Gastroesophageal sphincter (tissue), 3 donors: ENCODE measurements at regions not wholly inside any gene's neighbourhood (a gene's known extent, or its start where the extent isn't known, plus 50 kb on each side); places are given as distances from the start of the nearest gene placed in this dataset.

ENCODE experiments used
- CTCF ChIP-seq, 4 experiments: fragments of 200-600 bp in 2 of 4; fragments of 450-650 bp in 2 of 4; sonication (generic) in 1 of 4; IDR thresholded peaks; one replicate each; pipeline ENCODE4 v1.5.1; 2017 to 2019; ENCODE audit warnings: antibody characterized with exemption in 4 of 4, mild to moderate bottlenecking in 2 of 4, moderate library complexity in 2 of 4
- EP300 ChIP-seq: sonication (generic); formaldehyde crosslinking; IDR thresholded peaks from one replicate; pipeline ENCODE4 v1.6.1; 2017; ENCODE audit warnings: antibody characterized with exemption, mild to moderate bottlenecking
- POLR2A ChIP-seq, 2 donors: fragments of 450-650 bp; IDR thresholded peaks; one replicate each; pipeline ENCODE4 v1.6.1; 2017; ENCODE audit warnings: antibody characterized with exemption in 2 of 2, mild to moderate bottlenecking in 2 of 2, moderate library complexity in 1 of 2
- POLR2AphosphoS5 ChIP-seq: sonication (generic); formaldehyde crosslinking; IDR thresholded peaks from one replicate; pipeline ENCODE4 v1.6.1; 2017; ENCODE audit warnings: antibody characterized with exemption

GRCh38 chr10:71131096-71131495 is 81.3 kb upstream of the UNC5B start:
- no peak for TF ChIP-seq EP300
- TF ChIP-seq CTCF (IDR thresholded peaks at IDR 0.05), result no peak
- no peak for TF ChIP-seq POLR2A (IDR thresholded peaks at IDR 0.05)
- no peak for TF ChIP-seq POLR2AphosphoS5
